ENCODE measurements at regions not wholly inside any gene's neighbourhood (a gene's known extent, or its start where the extent isn't known, plus 50 kb on each side); places are given as distances from the start of the nearest gene placed in this dataset.
"Not testable (repeated sequence)": the region's sequence is repeated elsewhere in the genome, so short reads cannot be mapped to it uniquely, and the experiment has no call there.

DNA sequence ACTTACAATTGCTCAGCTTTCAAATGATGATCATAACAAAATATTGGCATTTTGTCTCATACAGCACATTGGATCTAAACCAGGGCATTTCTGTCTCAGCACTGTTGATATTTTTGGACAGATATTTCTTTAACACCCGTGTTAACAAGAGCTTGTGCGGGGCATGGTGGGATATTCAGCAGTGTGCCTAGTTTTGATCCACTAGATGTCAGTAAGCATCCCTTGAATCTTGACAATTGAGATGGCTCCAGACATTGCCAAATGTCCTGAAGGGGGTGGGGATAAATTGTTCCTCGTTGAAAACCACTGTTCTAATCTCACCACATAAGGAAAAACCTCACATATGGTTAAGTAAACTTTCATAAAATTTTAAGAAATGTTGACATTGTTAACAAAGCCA is 806.3 kb downstream of the STIM2 start:
- Histone ChIP-seq H3K36me3 (ENCODE audit: control insufficient read depth in 3 of 3, insufficient read depth in 2 of 3, low read depth in 1 of 3, low read length in 3 of 3) (no peaks in the 10 kb centered on the region), H3K4me3 (ENCODE audit: low read depth in 1 of 3, low read length in 3 of 3) (no peak overlapping the region), H3K4me1 (ENCODE audit: control insufficient read depth in 3 of 3, insufficient read depth in 2 of 3, low read depth in 1 of 3, low read length in 2 of 3) (no peaks in the 10 kb centered on the region), H3K27me3 (ENCODE audit: control insufficient read depth in 3 of 3, insufficient read depth in 3 of 3, low read length in 3 of 3) (no peaks in the 10 kb centered on the region), H3K9me3 (ENCODE audit: control insufficient read depth in 2 of 2, insufficient read depth in 1 of 2, low read depth in 1 of 2, low read length in 1 of 2) (no peaks in the 10 kb centered on the region), H3K27ac (ENCODE audit: low read depth in 1 of 3, low read length in 2 of 3) (no peak overlapping the region)
- WGBS, 3 donors, result 36 to 39% (median 36%) methylated on average over 3 of the region's 3 CpGs
- no peak for FAIRE-seq
- DNase-seq, result no peak

DNA sequence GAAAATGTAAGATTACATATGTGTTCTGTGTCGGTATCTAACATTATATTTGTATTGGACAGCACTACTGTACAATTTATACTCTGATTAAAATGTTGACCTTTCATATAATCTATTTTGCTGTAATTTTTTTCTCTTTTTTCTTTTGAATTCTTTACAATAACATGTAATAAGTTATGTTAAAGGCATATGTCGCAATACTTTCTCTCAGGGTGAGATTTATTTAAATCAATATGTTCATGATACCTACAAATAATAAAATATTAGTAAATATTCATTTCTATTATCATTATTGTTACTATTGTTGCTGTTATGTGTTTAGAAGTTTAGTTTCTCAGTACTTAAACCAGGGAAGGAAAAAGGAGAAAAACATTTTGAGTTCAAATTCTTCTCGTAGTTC is 807.4 kb downstream of the STIM2 start:
- H3K36me3 ChIP-seq (ENCODE audit: control insufficient read depth in 3 of 3, insufficient read depth in 2 of 3, low read depth in 1 of 3, low read length in 3 of 3), result no peaks in the 10 kb centered on the region
- peak; percentile 82 for FAIRE-seq
- WGBS, 3 donors, result 80 to 85% (median 81%) methylated on average over 3 of the region's 3 CpGs
- H3K4me3 ChIP-seq (ENCODE audit: low read depth in 1 of 3, low read length in 3 of 3), result no peak overlapping the region
- H3K27ac ChIP-seq (ENCODE audit: low read depth in 1 of 3, low read length in 2 of 3), result no peak overlapping the region
- no peaks in the 10 kb centered on the region for H3K9me3 ChIP-seq (ENCODE audit: control insufficient read depth in 2 of 2, insufficient read depth in 1 of 2, low read depth in 1 of 2, low read length in 1 of 2)
- no peak for DNase-seq
- no peaks in the 10 kb centered on the region for H3K27me3 ChIP-seq (ENCODE audit: control insufficient read depth in 3 of 3, insufficient read depth in 3 of 3, low read length in 3 of 3)
- no peaks in the 10 kb centered on the region for H3K4me1 ChIP-seq (ENCODE audit: control insufficient read depth in 3 of 3, insufficient read depth in 2 of 3, low read depth in 1 of 3, low read length in 2 of 3)

DNA sequence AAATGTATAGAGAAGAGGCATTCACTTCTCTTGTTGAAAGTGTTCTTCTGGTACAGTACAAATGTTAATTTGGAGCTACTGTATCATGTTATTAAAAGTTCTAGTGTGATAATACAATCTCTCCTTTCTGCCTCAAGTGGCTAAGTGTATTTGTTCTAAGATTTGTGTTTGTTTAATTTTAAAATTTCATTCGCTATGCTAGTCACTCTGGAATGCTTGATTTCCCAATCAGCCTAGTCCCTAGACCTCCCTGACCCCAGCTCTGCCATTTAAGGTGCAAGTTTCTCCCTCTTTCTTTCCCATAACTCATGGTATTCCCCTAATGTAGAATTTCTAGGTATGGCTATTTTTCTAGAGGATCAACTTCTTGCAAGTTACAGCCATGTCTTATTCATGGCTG is 817.4 kb downstream of the STIM2 start:
- H3K4me3 ChIP-seq (ENCODE audit: low read depth in 1 of 3, low read length in 3 of 3), result no peak overlapping the region
- H3K27ac ChIP-seq (ENCODE audit: low read depth in 1 of 3, low read length in 2 of 3), result no peak overlapping the region
- no peaks in the 10 kb centered on the region for H3K4me1 ChIP-seq (ENCODE audit: control insufficient read depth in 3 of 3, insufficient read depth in 2 of 3, low read depth in 1 of 3, low read length in 2 of 3)
- no peaks in the 10 kb centered on the region for H3K9me3 ChIP-seq (ENCODE audit: control insufficient read depth in 2 of 2, insufficient read depth in 1 of 2, low read depth in 1 of 2, low read length in 1 of 2)
- no peaks in the 10 kb centered on the region for H3K36me3 ChIP-seq (ENCODE audit: control insufficient read depth in 3 of 3, insufficient read depth in 2 of 3, low read depth in 1 of 3, low read length in 3 of 3)
- FAIRE-seq, result no peak
- WGBS, 3 donors, result 33 to 63% (median 48%) methylated on average over 1 of the region's 1 CpG
- no peak for DNase-seq
- H3K27me3 ChIP-seq (ENCODE audit: control insufficient read depth in 3 of 3, insufficient read depth in 3 of 3, low read length in 3 of 3), result no peaks in the 10 kb centered on the region

DNA sequence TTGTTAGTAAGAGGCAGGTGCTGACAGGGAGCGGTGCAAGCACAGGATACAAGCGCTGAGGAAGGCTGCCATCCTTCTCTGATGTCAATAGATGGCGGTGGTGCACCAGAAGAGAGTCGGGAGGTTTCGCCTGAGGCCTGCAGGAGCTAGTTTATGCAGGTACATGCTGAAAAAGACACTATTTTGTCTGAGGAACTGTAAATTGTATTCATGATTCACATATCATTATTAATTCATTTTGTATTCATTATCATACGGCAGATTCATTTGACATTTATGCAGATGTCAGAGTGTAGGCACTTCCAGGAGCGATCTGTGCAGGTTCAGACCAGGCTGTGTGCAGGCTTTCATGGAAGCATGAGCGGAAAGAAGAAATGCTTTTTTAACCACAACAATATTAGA is 824.0 kb downstream of the STIM2 start:
- peak; percentile 50 to 57 for DNase-seq
- Histone ChIP-seq H3K27ac (ENCODE audit: low read depth in 1 of 3, low read length in 2 of 3) (no peak overlapping the region), H3K27me3 (ENCODE audit: control insufficient read depth in 3 of 3, insufficient read depth in 3 of 3, low read length in 3 of 3) (no peaks in the 10 kb centered on the region), H3K36me3 (ENCODE audit: control insufficient read depth in 3 of 3, insufficient read depth in 2 of 3, low read depth in 1 of 3, low read length in 3 of 3) (no peaks in the 10 kb centered on the region), H3K9me3 (ENCODE audit: control insufficient read depth in 2 of 2, insufficient read depth in 1 of 2, low read depth in 1 of 2, low read length in 1 of 2) (no peaks in the 10 kb centered on the region), H3K4me1 (ENCODE audit: control insufficient read depth in 3 of 3, insufficient read depth in 2 of 3, low read depth in 1 of 3, low read length in 2 of 3) (no peaks in the 10 kb centered on the region), H3K4me3 (ENCODE audit: low read depth in 1 of 3, low read length in 3 of 3) (no peak overlapping the region)
- WGBS, 3 donors, result 34 to 37% (median 35%) methylated on average over 8 of the region's 8 CpGs
- FAIRE-seq, result no peak

DNA sequence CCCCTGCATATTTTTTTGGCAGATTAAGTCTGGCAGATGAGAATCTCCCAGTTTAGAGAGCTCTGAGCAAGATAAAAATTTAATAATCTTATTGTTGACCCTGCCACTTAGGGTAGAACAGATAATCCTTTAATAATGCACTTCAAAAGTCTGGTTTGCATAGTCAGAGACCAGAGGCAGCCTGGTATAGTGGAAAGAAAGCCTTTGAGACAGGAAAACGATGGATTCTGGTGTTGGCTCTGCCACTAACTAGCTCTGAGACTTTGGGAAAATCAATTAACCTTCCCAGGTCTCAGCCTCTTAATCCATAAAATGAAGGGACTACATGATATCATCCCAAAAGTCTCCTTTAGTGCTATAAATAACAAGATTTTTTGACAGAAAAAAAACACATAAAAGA is 824.5 kb downstream of the STIM2 start:
- no peak overlapping the region for H3K27ac ChIP-seq (ENCODE audit: low read depth in 1 of 3, low read length in 2 of 3)
- FAIRE-seq, result no peak
- WGBS, 3 donors, result 38 to 52% (median 52%) methylated on average over 1 of the region's 1 CpG

DNA sequence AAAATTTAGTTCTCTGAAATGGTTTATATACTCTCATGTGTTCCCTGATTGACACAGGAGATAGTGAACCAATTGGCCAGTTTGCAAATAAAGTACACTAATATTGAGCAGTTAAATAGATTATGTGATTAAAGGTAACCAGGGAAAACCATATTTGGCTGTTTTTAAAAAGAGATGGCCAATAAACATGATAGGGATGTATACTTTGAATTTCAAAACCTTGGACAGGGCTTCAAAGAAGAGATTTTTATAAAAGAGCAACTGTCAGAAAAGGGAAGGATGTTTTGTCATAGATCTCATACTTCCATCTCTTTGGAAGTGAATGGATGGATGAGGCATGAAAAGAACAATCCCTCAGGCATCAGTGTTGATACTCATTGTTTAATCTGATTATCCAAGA is 825.3 kb downstream of the STIM2 start:
- FAIRE-seq (no peak), DNase-seq (no peak)
- no peaks in the 10 kb centered on the region for H3K9me3 ChIP-seq (ENCODE audit: control insufficient read depth in 2 of 2, insufficient read depth in 1 of 2, low read depth in 1 of 2, low read length in 1 of 2)
- no peak overlapping the region for H3K4me3 ChIP-seq (ENCODE audit: low read depth in 1 of 3, low read length in 3 of 3)
- H3K27ac ChIP-seq (ENCODE audit: low read depth in 1 of 3, low read length in 2 of 3), result no peak overlapping the region
- H3K27me3 ChIP-seq (ENCODE audit: control insufficient read depth in 3 of 3, insufficient read depth in 3 of 3, low read length in 3 of 3), result no peaks in the 10 kb centered on the region
- H3K36me3 ChIP-seq (ENCODE audit: control insufficient read depth in 3 of 3, insufficient read depth in 2 of 3, low read depth in 1 of 3, low read length in 3 of 3), result no peaks in the 10 kb centered on the region
- H3K4me1 ChIP-seq (ENCODE audit: control insufficient read depth in 3 of 3, insufficient read depth in 2 of 3, low read depth in 1 of 3, low read length in 2 of 3), result no peaks in the 10 kb centered on the region

More for the DNA sequence above, 824.5 kb downstream of the STIM2 start:
- Histone ChIP-seq H3K9me3 (ENCODE audit: control insufficient read depth in 2 of 2, insufficient read depth in 1 of 2, low read depth in 1 of 2, low read length in 1 of 2) (no peaks in the 10 kb centered on the region), H3K4me1 (ENCODE audit: control insufficient read depth in 3 of 3, insufficient read depth in 2 of 3, low read depth in 1 of 3, low read length in 2 of 3) (no peaks in the 10 kb centered on the region), H3K4me3 (ENCODE audit: low read depth in 1 of 3, low read length in 3 of 3) (no peak overlapping the region), H3K36me3 (ENCODE audit: control insufficient read depth in 3 of 3, insufficient read depth in 2 of 3, low read depth in 1 of 3, low read length in 3 of 3) (no peaks in the 10 kb centered on the region), H3K27me3 (ENCODE audit: control insufficient read depth in 3 of 3, insufficient read depth in 3 of 3, low read length in 3 of 3) (no peaks in the 10 kb centered on the region)
- no peak for DNase-seq

DNA sequence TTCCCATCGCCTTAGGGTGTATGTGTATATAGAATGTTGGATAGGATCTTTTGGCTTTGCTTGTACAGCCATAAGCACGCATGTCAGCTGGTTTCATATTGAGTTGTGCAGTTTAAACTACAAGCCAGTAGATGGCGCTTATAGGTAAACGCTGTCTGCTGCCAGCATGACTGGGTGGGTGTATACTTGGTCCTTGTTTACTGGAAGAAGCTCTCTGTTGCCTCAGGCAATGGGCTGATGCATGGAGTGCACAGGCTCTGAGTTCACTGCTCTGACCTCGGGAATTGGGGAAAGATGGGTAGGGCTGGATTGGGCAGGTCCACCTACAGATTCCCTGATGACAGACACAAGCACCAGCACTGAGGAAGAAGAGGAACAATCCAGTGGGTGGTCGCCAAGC is 831.5 kb downstream of the STIM2 start:
- Histone ChIP-seq H3K27me3 (ENCODE audit: control insufficient read depth in 3 of 3, insufficient read depth in 3 of 3, low read length in 3 of 3) (no peaks in the 10 kb centered on the region), H3K27ac (ENCODE audit: low read depth in 1 of 3, low read length in 2 of 3) (no peak overlapping the region), H3K4me1 (ENCODE audit: control insufficient read depth in 3 of 3, insufficient read depth in 2 of 3, low read depth in 1 of 3, low read length in 2 of 3) (no peaks in the 10 kb centered on the region), H3K36me3 (ENCODE audit: control insufficient read depth in 3 of 3, insufficient read depth in 2 of 3, low read depth in 1 of 3, low read length in 3 of 3) (no peaks in the 10 kb centered on the region), H3K4me3 (ENCODE audit: low read depth in 1 of 3, low read length in 3 of 3) (no peak overlapping the region), H3K9me3 (ENCODE audit: control insufficient read depth in 2 of 2, insufficient read depth in 1 of 2, low read depth in 1 of 2, low read length in 1 of 2) (no peaks in the 10 kb centered on the region)
- FAIRE-seq (no peak), DNase-seq (peak; percentile 33 to 45)
- WGBS, 3 donors, result 21 to 31% (median 24%) methylated on average over 6 of the region's 6 CpGs

DNA sequence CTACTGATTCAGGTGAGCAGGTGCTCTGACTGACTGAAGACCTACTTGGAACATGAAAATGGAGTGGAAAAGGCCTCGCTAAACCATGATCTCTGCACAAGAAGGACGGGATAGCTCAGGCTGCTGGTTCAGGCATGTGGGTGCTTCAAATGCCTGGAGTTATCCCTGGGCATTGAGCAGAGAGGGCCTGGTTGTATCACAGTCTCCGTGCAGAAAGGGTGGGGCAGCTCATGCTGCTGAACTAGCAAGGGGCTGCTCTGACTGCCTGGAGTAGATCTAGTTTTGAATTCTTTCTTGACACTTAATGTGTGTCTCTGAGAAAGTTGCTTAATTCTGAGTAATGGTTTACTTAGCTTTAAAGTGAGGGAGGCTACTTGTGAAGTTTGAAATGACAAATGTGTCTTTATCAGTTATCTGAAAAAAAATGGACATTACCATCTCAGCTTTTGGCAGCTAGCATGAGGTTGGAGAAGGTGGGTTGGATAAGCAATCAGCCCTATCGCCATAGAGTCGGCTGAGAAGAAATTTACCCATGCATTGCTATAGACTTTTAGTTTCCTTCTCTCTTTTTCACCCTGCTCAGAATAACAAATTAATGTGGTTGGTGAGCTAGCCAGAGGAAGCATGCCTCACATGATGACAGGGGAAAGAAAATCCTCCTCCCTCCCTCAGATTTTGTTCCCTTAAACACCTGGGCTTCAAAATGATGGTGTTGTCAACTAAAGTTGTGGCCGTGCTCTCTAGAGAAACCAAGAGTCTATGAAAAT is 832.4 kb downstream of the STIM2 start:
- Histone ChIP-seq H3K4me1 (ENCODE audit: control insufficient read depth in 3 of 3, insufficient read depth in 2 of 3, low read depth in 1 of 3, low read length in 2 of 3) (no peaks in the 10 kb centered on the region), H3K36me3 (ENCODE audit: control insufficient read depth in 3 of 3, insufficient read depth in 2 of 3, low read depth in 1 of 3, low read length in 3 of 3) (no peaks in the 10 kb centered on the region), H3K9me3 (ENCODE audit: control insufficient read depth in 2 of 2, insufficient read depth in 1 of 2, low read depth in 1 of 2, low read length in 1 of 2) (no peaks in the 10 kb centered on the region), H3K27ac (ENCODE audit: low read depth in 1 of 3, low read length in 2 of 3) (no peak overlapping the region), H3K27me3 (ENCODE audit: control insufficient read depth in 3 of 3, insufficient read depth in 3 of 3, low read length in 3 of 3) (no peaks in the 10 kb centered on the region), H3K4me3 (ENCODE audit: low read depth in 1 of 3, low read length in 3 of 3) (no peak overlapping the region)
- FAIRE-seq (no peak), DNase-seq (no peak)
- 71 to 77% (median 73%) methylated on average over 6 of the region's 6 CpGs for WGBS, 3 donors

DNA sequence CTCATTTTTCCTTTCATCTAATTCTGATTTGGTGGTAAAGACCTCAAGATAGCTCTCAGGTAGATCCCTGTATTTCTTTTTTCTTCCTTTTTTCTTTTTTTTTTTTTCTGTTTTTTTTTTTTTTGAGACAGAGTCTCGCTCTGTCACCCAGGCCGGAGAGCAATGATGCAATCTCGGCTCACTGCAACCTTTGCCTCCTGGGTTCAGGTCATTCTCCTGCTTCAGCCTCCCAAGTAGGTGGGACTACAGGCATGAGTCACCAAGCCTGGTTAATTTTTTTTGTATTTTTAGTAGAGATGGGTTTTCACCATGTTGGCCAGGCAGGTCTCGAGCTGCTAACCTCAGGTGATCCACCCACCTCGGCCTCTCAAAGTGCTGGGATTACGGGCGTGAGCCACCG is 835.6 kb downstream of the STIM2 start:
- H3K4me3 ChIP-seq (ENCODE audit: low read depth in 1 of 3, low read length in 3 of 3); H3K27ac ChIP-seq (ENCODE audit: low read depth in 1 of 3, low read length in 2 of 3); H3K9me3 ChIP-seq (ENCODE audit: control insufficient read depth in 2 of 2, insufficient read depth in 1 of 2, low read depth in 1 of 2, low read length in 1 of 2); H3K27me3 ChIP-seq (ENCODE audit: control insufficient read depth in 3 of 3, insufficient read depth in 3 of 3, low read length in 3 of 3); H3K36me3 ChIP-seq (ENCODE audit: control insufficient read depth in 3 of 3, insufficient read depth in 2 of 3, low read depth in 1 of 3, low read length in 3 of 3); FAIRE-seq; H3K4me1 ChIP-seq (ENCODE audit: control insufficient read depth in 3 of 3, insufficient read depth in 2 of 3, low read depth in 1 of 3, low read length in 2 of 3): not testable (repeated sequence)
- DNase-seq, result peak; percentile 50 to 60
- 47 to 80% (median 59%) methylated on average over 8 of the region's 8 CpGs for WGBS, 3 donors
